CD14-positive monocyte (primary cell): ENCODE measurements at regions not wholly inside any gene's neighbourhood (a gene's known extent, or its start where the extent isn't known, plus 50 kb on each side); places are given as distances from the start of the nearest gene placed in this dataset.

ENCODE experiments used
- DNase-seq, 3 donors: peaks; one replicate each; pipeline ENCODE4 v3.0.0-alpha.2; 2011 to 2022
- H2AFZ ChIP-seq: 2 replicates; pipeline ENCODE4 v1.6.0; 2012; ENCODE audit warnings: mild to moderate bottlenecking, low read depth, low read length, inconsistent platforms; ENCODE audit not compliant: insufficient read depth, poor library complexity, severe bottlenecking
- H3K27ac ChIP-seq, 2 donors: 1 replicate in 1 of 2; 2 replicates in 1 of 2; pipeline ENCODE4 v1.5.1; 2012 to 2013; ENCODE audit warnings: low read length in 2 of 2, control low read depth in 1 of 2, inconsistent platforms in 1 of 2, low read depth in 1 of 2, mild to moderate bottlenecking in 1 of 2
- H3K27me3 ChIP-seq, 2 donors: one replicate each; pipeline versions ENCODE4 v1.6.0 to v1.6.1; 2011 to 2013; ENCODE audit warnings: low read length in 2 of 2; ENCODE audit not compliant: control insufficient read depth in 2 of 2, insufficient read depth in 2 of 2
- H3K36me3 ChIP-seq, 2 donors: replicated peaks in 1 of 2; 1 replicate in 1 of 2; 2 replicates in 1 of 2; pipeline versions ENCODE4 v1.5.1 to v1.6.1; 2012 to 2013; ENCODE audit warnings: low read length in 2 of 2, control low read depth in 1 of 2, inconsistent platforms in 1 of 2, mild to moderate bottlenecking in 1 of 2; ENCODE audit not compliant: insufficient read depth in 2 of 2, control insufficient read depth in 1 of 2
- H3K4me1 ChIP-seq, 2 donors: 1 replicate in 1 of 2; 2 replicates in 1 of 2; pipeline versions ENCODE4 v1.5.1 to v1.6.1; 2012 to 2013; ENCODE audit warnings: low read length in 2 of 2, control low read depth in 1 of 2, inconsistent platforms in 1 of 2, mild to moderate bottlenecking in 1 of 2, moderate library complexity in 1 of 2; ENCODE audit not compliant: insufficient read depth in 2 of 2, control insufficient read depth in 1 of 2
- H3K4me2 ChIP-seq: replicated peaks from 2 replicates; pipeline ENCODE3; 2012; ENCODE audit warnings: low read length, moderate library complexity, mild to moderate bottlenecking; ENCODE audit not compliant: poor library complexity, severe bottlenecking; ENCODE audit errors: extremely low read depth
- H3K4me3 ChIP-seq, 3 experiments: fragments of 200-600 bp in 1 of 3; sonication (generic) in 1 of 3; replicated peaks in 1 of 3; 1 replicate in 2 of 3; 2 replicates in 1 of 3; pipeline ENCODE4 v1.5.1; 2011 to 2013; ENCODE audit warnings: low read length in 3 of 3, mild to moderate bottlenecking in 3 of 3, control low read depth in 2 of 3, low read depth in 2 of 3, inconsistent platforms in 1 of 3, moderate library complexity in 1 of 3
- H3K79me2 ChIP-seq: 2 replicates; pipeline ENCODE4 v1.6.0; 2012; ENCODE audit warnings: mild to moderate bottlenecking, control low read depth, inconsistent platforms, low read length, moderate library complexity; ENCODE audit not compliant: insufficient read depth
- H3K9ac ChIP-seq: 2 replicates; pipeline ENCODE4 v1.6.0; 2017; ENCODE audit warnings: low read length, mild to moderate bottlenecking; ENCODE audit not compliant: insufficient read depth, poor library complexity, severe bottlenecking
- H3K9me3 ChIP-seq, 2 donors: replicated peaks in 1 of 2; 1 replicate in 1 of 2; 2 replicates in 1 of 2; pipeline versions ENCODE4 v1.5.1 to v1.6.1; 2012 to 2013; ENCODE audit warnings: low read length in 2 of 2, control low read depth in 1 of 2; ENCODE audit not compliant: control insufficient read depth in 1 of 2, insufficient read depth in 1 of 2
- H4K20me1 ChIP-seq: 2 replicates; pipeline ENCODE4 v1.6.0; 2012; ENCODE audit warnings: mild to moderate bottlenecking, low read length, control low read depth, moderate library complexity; ENCODE audit not compliant: insufficient read depth
- H3K27ac Mint-ChIP-seq, 7 donors: one replicate each; pipeline ENCODE4 v1.8.0; 2020; ENCODE audit warnings: mild to moderate bottlenecking in 7 of 7, mixed read lengths in 7 of 7, moderate library complexity in 6 of 7, inconsistent platforms in 2 of 7
- H3K27me3 Mint-ChIP-seq, 3 donors: one replicate each; pipeline ENCODE4 v1.8.0; 2021 to 2022; ENCODE audit warnings: low read depth in 3 of 3, mild to moderate bottlenecking in 3 of 3, mixed read lengths in 3 of 3, moderate library complexity in 3 of 3, inconsistent platforms in 1 of 3
- H3K36me3 Mint-ChIP-seq, 2 donors: one replicate each; pipeline ENCODE4 v1.8.0; 2020; ENCODE audit warnings: mixed read lengths in 2 of 2, inconsistent platforms in 1 of 2, mild to moderate bottlenecking in 1 of 2
- H3K4me1 Mint-ChIP-seq: one replicate; pipeline ENCODE4 v1.8.0; 2020; ENCODE audit warnings: mild to moderate bottlenecking, mixed read lengths
- H3K4me3 Mint-ChIP-seq, 2 donors: one replicate each; pipeline ENCODE4 v1.8.0; 2020; ENCODE audit warnings: mild to moderate bottlenecking in 2 of 2, mixed read lengths in 2 of 2, moderate library complexity in 1 of 2
- H3K9me3 Mint-ChIP-seq, 7 donors: one replicate each; pipeline ENCODE4 v1.8.0; 2020 to 2022; ENCODE audit warnings: mixed read lengths in 7 of 7, mild to moderate bottlenecking in 6 of 7, moderate library complexity in 6 of 7, inconsistent platforms in 2 of 7
- CTCF ChIP-seq: fragments of 200-600 bp; IDR thresholded peaks from one replicate; pipeline ENCODE4 v1.8.0; 2022; ENCODE audit warnings: antibody characterized with exemption, mild to moderate bottlenecking
- WGBS: methylation state at CpG from one replicate; pipeline ENCODE4 v1.1.5; 2013; ENCODE audit warnings: missing lambda C conversion rate; ENCODE audit not compliant: insufficient coverage; 5-methylcytosine and 5-hydroxymethylcytosine counted together
- intact Hi-C, 2 donors: fragments of 100-400 bp; cut with micrococcal nuclease; formaldehyde crosslinking; loops; one replicate each; pipeline versions ENCODE4 v1.15.0 to v1.15.1; 2023

- Mint-ChIP-seq H3K27me3 (no peaks in the 10 kb centered on the region), H3K27ac (no peak overlapping the region), H3K4me1 (no peaks in the 10 kb centered on the region), H3K36me3 (no peaks in the 10 kb centered on the region), H3K4me3 (no peak overlapping the region), H3K9me3 (peaks cover 0 to 10% (median 3%) of the 10 kb centered on the region in 7 donors)
- WGBS: no CpG with 5 or more reads among the region's 1 CpG
- Histone ChIP-seq H2AFZ (no peak overlapping the region), H3K79me2 (no peaks in the 10 kb centered on the region), H3K27me3 (no peaks in the 10 kb centered on the region), H3K9me3 (peaks cover 5 to 11% of the 10 kb centered on the region in 2 donors), H3K36me3 (no peaks in the 10 kb centered on the region), H3K4me3 (no peak overlapping the region), H4K20me1 (no peaks in the 10 kb centered on the region), H3K4me2 (no peak overlapping the region), H3K27ac (no peak overlapping the region), H3K9ac (no peak overlapping the region), H3K4me1 (no peaks in the 10 kb centered on the region)
- intact Hi-C loops: no loop called here
- no peak for TF ChIP-seq CTCF
- DNase-seq: no peak
Measured at GRCh38 chrX:67296395-67296794, 247.4 kb upstream of the AR start.

- TF ChIP-seq CTCF: no peak
- Histone ChIP-seq H2AFZ (no peak overlapping the region), H3K9me3 (peaks cover 0 to 6% of the 10 kb centered on the region in 2 donors), H3K9ac (no peak overlapping the region), H3K4me2 (no peak overlapping the region), H3K27ac (no peak overlapping the region), H3K36me3 (no peaks in the 10 kb centered on the region), H4K20me1 (no peaks in the 10 kb centered on the region), H3K79me2 (no peaks in the 10 kb centered on the region), H3K4me1 (no peaks in the 10 kb centered on the region), H3K27me3 (no peaks in the 10 kb centered on the region), H3K4me3 (no peak overlapping the region)
- peaks cover 0 to 2% (median 0%) of the 10 kb centered on the region in 3 donors for H3K27me3 Mint-ChIP-seq
- WGBS: no CpG with 5 or more reads among the region's 4 CpGs
- H3K9me3 Mint-ChIP-seq: peaks cover 0 to 12% (median 4%) of the 10 kb centered on the region in 7 donors
- H3K4me3 Mint-ChIP-seq: no peak overlapping the region
- DNase-seq: no peak
- no peaks in the 10 kb centered on the region for H3K36me3 Mint-ChIP-seq
- intact Hi-C loops: no loop called here
- H3K4me1 Mint-ChIP-seq: no peaks in the 10 kb centered on the region
- H3K27ac Mint-ChIP-seq: no peak overlapping the region
Measured at GRCh38 chrX:67317725-67318124, 226.1 kb upstream of the AR start.
